Immature natural killer cell (primary cell): ENCODE measurements at regions not wholly inside any gene's neighbourhood (a gene's known extent, or its start where the extent isn't known, plus 50 kb on each side); places are given as distances from the start of the nearest gene placed in this dataset.
"Not testable (repeated sequence)": the region's sequence is repeated elsewhere in the genome, so short reads cannot be mapped to it uniquely, and the experiment has no call there.

ENCODE experiments used
- DNase-seq, 3 donors: peaks; one replicate each; pipeline ENCODE4 v3.0.0; 2022; ENCODE audit warnings: mixed read lengths in 1 of 3
- H3K27ac Mint-ChIP-seq, 6 donors: one replicate each; pipeline ENCODE4 v1.8.0; 2020; ENCODE audit warnings: mixed read lengths in 6 of 6, mild to moderate bottlenecking in 5 of 6, inconsistent platforms in 4 of 6, moderate library complexity in 3 of 6
- H3K27me3 Mint-ChIP-seq, 3 donors: one replicate each; pipeline ENCODE4 v1.8.0; 2020 to 2021; ENCODE audit warnings: low read depth in 3 of 3, mild to moderate bottlenecking in 3 of 3, mixed read lengths in 3 of 3, moderate library complexity in 3 of 3, inconsistent platforms in 1 of 3
- H3K36me3 Mint-ChIP-seq, 3 donors: one replicate each; pipeline ENCODE4 v1.8.0; 2020; ENCODE audit warnings: mixed read lengths in 3 of 3, inconsistent platforms in 2 of 3, mild to moderate bottlenecking in 2 of 3
- H3K4me1 Mint-ChIP-seq, 2 donors: one replicate each; pipeline ENCODE4 v1.8.0; 2020; ENCODE audit warnings: inconsistent platforms in 2 of 2, mild to moderate bottlenecking in 2 of 2, mixed read lengths in 2 of 2, moderate library complexity in 1 of 2
- H3K4me3 Mint-ChIP-seq, 5 donors: one replicate each; pipeline ENCODE4 v1.8.0; 2020; ENCODE audit warnings: mild to moderate bottlenecking in 5 of 5, mixed read lengths in 5 of 5, inconsistent platforms in 3 of 5, moderate library complexity in 3 of 5
- H3K9me3 Mint-ChIP-seq, 6 donors: one replicate each; pipeline ENCODE4 v1.8.0; 2020; ENCODE audit warnings: mild to moderate bottlenecking in 6 of 6, mixed read lengths in 6 of 6, inconsistent platforms in 4 of 6, moderate library complexity in 3 of 6

- Mint-ChIP-seq H3K9me3 (peaks cover 0 to 1% (median 0%) of the 10 kb centered on the region in 6 donors), H3K27me3 (peaks cover 0 to 6% (median 4%) of the 10 kb centered on the region in 3 donors), H3K4me1 (no peaks in the 10 kb centered on the region), H3K36me3 (no peaks in the 10 kb centered on the region), H3K27ac (no peak overlapping the region), H3K4me3 (no peak overlapping the region)
- no peak for DNase-seq
These were observed 113.3 kb upstream of the C1GALT1C1 start for GRCh38 chrX:120742946-120743665.

GRCh38 chrX:120741452-120741851, 111.6 kb upstream of the C1GALT1C1 start:
- H3K4me3 Mint-ChIP-seq = no peak overlapping the region
- no peaks in the 10 kb centered on the region for H3K36me3 Mint-ChIP-seq
- peaks cover 0 to 1% (median 0%) of the 10 kb centered on the region in 6 donors for H3K9me3 Mint-ChIP-seq
- no peak for DNase-seq
- no peak overlapping the region for H3K27ac Mint-ChIP-seq
- no peaks in the 10 kb centered on the region for H3K4me1 Mint-ChIP-seq
- peaks cover 0 to 8% (median 2%) of the 10 kb centered on the region in 3 donors for H3K27me3 Mint-ChIP-seq

- Mint-ChIP-seq H3K36me3 (no peaks in the 10 kb centered on the region), H3K9me3 (peaks cover 0 to 1% (median 0%) of the 10 kb centered on the region in 6 donors), H3K27ac (no peak overlapping the region), H3K27me3 (peaks cover 0 to 8% (median 1%) of the 10 kb centered on the region in 3 donors), H3K4me3 (no peak overlapping the region), H3K4me1 (no peaks in the 10 kb centered on the region)
- DNase-seq = no peak
These were observed 110.2 kb upstream of the C1GALT1C1 start for GRCh38 chrX:120740072-120740471.

GRCh38 chrX:120739300-120739699, 109.4 kb upstream of the C1GALT1C1 start:
- Mint-ChIP-seq H3K27ac (no peak overlapping the region), H3K4me1 (no peaks in the 10 kb centered on the region), H3K27me3 (peaks cover 0 to 8% (median 0%) of the 10 kb centered on the region in 3 donors), H3K4me3 (no peak overlapping the region), H3K9me3 (peaks cover 0 to under 1% (median 0%) of the 10 kb centered on the region in 6 donors), H3K36me3 (no peaks in the 10 kb centered on the region)
- no peak for DNase-seq

GRCh38 chrX:120736989-120737388, 107.1 kb upstream of the C1GALT1C1 start:
- H3K36me3 Mint-ChIP-seq = no peaks in the 10 kb centered on the region
- H3K9me3 Mint-ChIP-seq = no peaks in the 10 kb centered on the region
- DNase-seq = no peak
- H3K4me1 Mint-ChIP-seq = no peaks in the 10 kb centered on the region
- H3K27me3 Mint-ChIP-seq = peaks cover 0 to 7% (median 0%) of the 10 kb centered on the region in 3 donors
- H3K27ac Mint-ChIP-seq = no peak overlapping the region
- no peak overlapping the region for H3K4me3 Mint-ChIP-seq

GRCh38 chrX:120735966-120736365, 106.1 kb upstream of the C1GALT1C1 start:
- Mint-ChIP-seq H3K27me3 (peaks cover 0 to 7% (median 0%) of the 10 kb centered on the region in 3 donors), H3K36me3 (no peaks in the 10 kb centered on the region), H3K27ac (no peak overlapping the region), H3K9me3 (no peaks in the 10 kb centered on the region), H3K4me1 (no peaks in the 10 kb centered on the region), H3K4me3 (no peak overlapping the region)
- DNase-seq = no peak

GRCh38 chrX:120732879-120733278, 103.0 kb upstream of the C1GALT1C1 start:
- peaks cover 0 to 4% (median 0%) of the 10 kb centered on the region in 3 donors for H3K27me3 Mint-ChIP-seq
- H3K4me1 Mint-ChIP-seq = no peaks in the 10 kb centered on the region
- H3K27ac Mint-ChIP-seq = no peak overlapping the region
- H3K9me3 Mint-ChIP-seq = no peaks in the 10 kb centered on the region
- H3K36me3 Mint-ChIP-seq = no peaks in the 10 kb centered on the region
- H3K4me3 Mint-ChIP-seq = no peak overlapping the region
- DNase-seq = no peak

GRCh38 chrX:120732461-120732860, 102.6 kb upstream of the C1GALT1C1 start:
- no peaks in the 10 kb centered on the region for H3K36me3 Mint-ChIP-seq
- H3K4me3 Mint-ChIP-seq = no peak overlapping the region
- H3K9me3 Mint-ChIP-seq = no peaks in the 10 kb centered on the region
- no peaks in the 10 kb centered on the region for H3K4me1 Mint-ChIP-seq
- H3K27me3 Mint-ChIP-seq = peaks cover 0 to 4% (median 0%) of the 10 kb centered on the region in 3 donors
- H3K27ac Mint-ChIP-seq = no peak overlapping the region
- no peak for DNase-seq

GRCh38 chrX:120731386-120731785, 101.5 kb upstream of the C1GALT1C1 start:
- Mint-ChIP-seq H3K27me3 (peaks cover 0 to 2% (median 0%) of the 10 kb centered on the region in 3 donors), H3K4me3 (no peak overlapping the region), H3K27ac (no peak overlapping the region), H3K9me3 (no peaks in the 10 kb centered on the region), H3K36me3 (no peaks in the 10 kb centered on the region), H3K4me1 (no peaks in the 10 kb centered on the region)
- no peak for DNase-seq

- not testable (repeated sequence) for H3K4me1 Mint-ChIP-seq, H3K27ac Mint-ChIP-seq, H3K9me3 Mint-ChIP-seq, DNase-seq, H3K27me3 Mint-ChIP-seq, H3K36me3 Mint-ChIP-seq, H3K4me3 Mint-ChIP-seq
These were observed 99.8 kb upstream of the C1GALT1C1 start for GRCh38 chrX:120729506-120730255.

GRCh38 chrX:120727911-120728310, 98.1 kb upstream of the C1GALT1C1 start:
- Mint-ChIP-seq H3K27ac (no peak overlapping the region), H3K27me3 (peaks cover 0 to 2% (median 0%) of the 10 kb centered on the region in 3 donors), H3K4me3 (no peak overlapping the region), H3K4me1 (no peaks in the 10 kb centered on the region), H3K36me3 (no peaks in the 10 kb centered on the region), H3K9me3 (no peaks in the 10 kb centered on the region)
- DNase-seq = no peak

- Mint-ChIP-seq H3K27ac (no peak overlapping the region), H3K4me3 (no peak overlapping the region), H3K4me1 (no peaks in the 10 kb centered on the region), H3K9me3 (no peaks in the 10 kb centered on the region), H3K27me3 (peaks cover 0 to 2% (median 0%) of the 10 kb centered on the region in 3 donors), H3K36me3 (no peaks in the 10 kb centered on the region)
- DNase-seq = no peak
These were observed 97.6 kb upstream of the C1GALT1C1 start for GRCh38 chrX:120727452-120727851.

- H3K36me3 Mint-ChIP-seq = no peaks in the 10 kb centered on the region
- no peaks in the 10 kb centered on the region for H3K9me3 Mint-ChIP-seq
- DNase-seq = no peak
- no peak overlapping the region for H3K27ac Mint-ChIP-seq
- no peak overlapping the region for H3K4me3 Mint-ChIP-seq
- H3K27me3 Mint-ChIP-seq = peaks cover 0 to 5% (median 3%) of the 10 kb centered on the region in 3 donors
- H3K4me1 Mint-ChIP-seq = no peaks in the 10 kb centered on the region
These were observed 96.4 kb upstream of the C1GALT1C1 start for GRCh38 chrX:120726294-120726693.

- Mint-ChIP-seq H3K36me3 (no peaks in the 10 kb centered on the region), H3K9me3 (no peaks in the 10 kb centered on the region), H3K27me3 (peaks cover 0 to 5% (median 4%) of the 10 kb centered on the region in 3 donors), H3K4me1 (no peaks in the 10 kb centered on the region), H3K4me3 (no peak overlapping the region), H3K27ac (no peak overlapping the region)
- DNase-seq = no peak
These were observed 96.0 kb upstream of the C1GALT1C1 start for GRCh38 chrX:120725874-120726273.
